ENCODE measurements at regions not wholly inside any gene's neighbourhood (a gene's known extent, or its start where the extent isn't known, plus 50 kb on each side); places are given as distances from the start of the nearest gene placed in this dataset.

GRCh38 chr3:127354761-127355160, 66.9 kb upstream of the PRR20G start:
- no peak for TF ChIP-seq CTCF (IDR thresholded peaks at IDR 0.05)
- TF ChIP-seq POLR2A (IDR thresholded peaks at IDR 0.05) = no peak
